Body of pancreas (tissue), 4 donors: ENCODE measurements at regions not wholly inside any gene's neighbourhood (a gene's known extent, or its start where the extent isn't known, plus 50 kb on each side); places are given as distances from the start of the nearest gene placed in this dataset.
"Not testable (repeated sequence)": the region's sequence is repeated elsewhere in the genome, so short reads cannot be mapped to it uniquely, and the experiment has no call there.

Experiments
- ATAC-seq: fragments of 150-250 bp; one replicate; pipeline ENCODE4 v1.9.1; 2016
- DNase-seq, 4 donors: peaks; one replicate each; pipeline ENCODE4 v3.0.0-alpha.2; 2019
- H3K27ac ChIP-seq, 4 donors: fragments of 200-600 bp; sonication (generic); 1 replicate in 3 of 4; 2 replicates in 1 of 4; pipeline versions ENCODE4 v1.5.1 to v1.6.1; 2016 to 2019; ENCODE audit warnings: mild to moderate bottlenecking in 1 of 4, mixed read lengths in 1 of 4, moderate library complexity in 1 of 4
- H3K27me3 ChIP-seq, 2 donors: fragments of 200-600 bp; sonication (generic); one replicate each; pipeline ENCODE4 v1.6.0; 2016; ENCODE audit warnings: mild to moderate bottlenecking in 1 of 2
- H3K36me3 ChIP-seq, 2 donors: fragments of 200-600 bp; sonication (generic); replicated peaks in 1 of 2; 2 replicates each; pipeline ENCODE4 v1.5.1; 2016; ENCODE audit warnings: low read depth in 2 of 2; ENCODE audit not compliant: insufficient read depth in 1 of 2
- H3K4me1 ChIP-seq: fragments of 200-600 bp; sonication (generic); one replicate; pipeline ENCODE4 v1.6.0; 2016
- H3K4me3 ChIP-seq, 2 donors: fragments of 200-600 bp; sonication (generic); 1 replicate in 1 of 2; 2 replicates in 1 of 2; pipeline ENCODE4 v1.5.1; 2016 to 2019
- H3K9me3 ChIP-seq, 3 donors: fragments of 200-600 bp; sonication (generic); 1 replicate in 2 of 3; 2 replicates in 1 of 3; pipeline ENCODE4 v1.5.1; 2016
- POLR2A ChIP-seq, 3 donors: fragments of 450-650 bp; IDR thresholded peaks; one replicate each; pipeline ENCODE4 v1.6.1; 2016; ENCODE audit warnings: antibody characterized with exemption in 3 of 3, mild to moderate bottlenecking in 2 of 3
- WGBS, 2 donors: methylation state at CpG; one replicate each; pipeline ENCODE4 v1.1.5; 2017; 5-methylcytosine and 5-hydroxymethylcytosine counted together
- intact Hi-C: fragments of 100-400 bp; cut with DNase I; formaldehyde crosslinking; loops from one replicate; pipeline ENCODE4 v1.15.1; 2023
- TF ChIP-seq, protein P1 (sequence below), 7 experiments: fragments of 450-650 bp in 4 of 7; fragments of 200-600 bp in 3 of 7; sonication (generic) in 3 of 7; IDR thresholded peaks; one replicate each; pipeline ENCODE4 v1.5.1; 2016 to 2019; ENCODE audit warnings: antibody characterized with exemption in 7 of 7

DNA sequence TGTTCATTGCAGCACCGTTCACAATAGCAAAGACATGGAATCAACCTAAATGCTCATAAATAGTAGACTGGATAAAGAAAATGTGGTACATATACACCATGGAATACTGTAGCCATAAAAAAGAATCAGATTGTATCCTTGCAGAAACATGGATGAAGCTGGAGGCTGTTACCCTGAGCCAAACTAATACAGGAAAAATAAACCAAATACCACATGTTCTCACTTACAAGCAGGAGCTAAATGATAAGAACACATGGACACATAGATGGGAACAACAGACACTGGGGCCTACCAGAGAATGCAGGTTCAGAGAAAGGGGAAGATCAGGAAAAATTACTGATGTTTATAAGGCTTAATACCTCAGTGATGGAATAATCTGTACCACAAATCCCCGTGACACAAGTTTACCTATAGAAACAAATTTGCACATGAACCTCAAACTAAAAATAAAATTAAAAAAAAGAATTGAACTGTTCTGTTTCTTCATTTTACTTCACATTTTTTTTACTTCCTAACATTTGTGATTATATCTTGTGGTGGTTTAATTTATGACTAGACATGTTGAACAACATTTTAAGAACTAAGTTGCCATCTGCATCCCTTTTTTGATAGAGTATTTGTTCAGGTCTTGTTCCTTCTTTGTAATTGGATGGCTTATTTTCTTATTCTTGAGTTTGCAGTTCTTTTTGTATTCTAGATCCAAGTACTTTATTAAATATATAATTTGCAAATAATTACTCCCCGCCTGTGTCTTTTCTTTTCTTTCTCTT is 835.2 kb downstream of the FSCB start:
- DNase-seq = no peak
- no peak for ATAC-seq
- H3K9me3 ChIP-seq = no peaks in the 10 kb centered on the region
- no peak overlapping the region for H3K4me3 ChIP-seq
- no peak for TF ChIP-seq POLR2A (IDR thresholded peaks at IDR 0.05)
- TF ChIP-seq, protein P1, sequence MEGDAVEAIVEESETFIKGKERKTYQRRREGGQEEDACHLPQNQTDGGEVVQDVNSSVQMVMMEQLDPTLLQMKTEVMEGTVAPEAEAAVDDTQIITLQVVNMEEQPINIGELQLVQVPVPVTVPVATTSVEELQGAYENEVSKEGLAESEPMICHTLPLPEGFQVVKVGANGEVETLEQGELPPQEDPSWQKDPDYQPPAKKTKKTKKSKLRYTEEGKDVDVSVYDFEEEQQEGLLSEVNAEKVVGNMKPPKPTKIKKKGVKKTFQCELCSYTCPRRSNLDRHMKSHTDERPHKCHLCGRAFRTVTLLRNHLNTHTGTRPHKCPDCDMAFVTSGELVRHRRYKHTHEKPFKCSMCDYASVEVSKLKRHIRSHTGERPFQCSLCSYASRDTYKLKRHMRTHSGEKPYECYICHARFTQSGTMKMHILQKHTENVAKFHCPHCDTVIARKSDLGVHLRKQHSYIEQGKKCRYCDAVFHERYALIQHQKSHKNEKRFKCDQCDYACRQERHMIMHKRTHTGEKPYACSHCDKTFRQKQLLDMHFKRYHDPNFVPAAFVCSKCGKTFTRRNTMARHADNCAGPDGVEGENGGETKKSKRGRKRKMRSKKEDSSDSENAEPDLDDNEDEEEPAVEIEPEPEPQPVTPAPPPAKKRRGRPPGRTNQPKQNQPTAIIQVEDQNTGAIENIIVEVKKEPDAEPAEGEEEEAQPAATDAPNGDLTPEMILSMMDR (IDR thresholded peaks at IDR 0.05) = no peak
- WGBS, 2 donors = 78 to 94% methylated on average over 3 of the region's 3 CpGs
- intact Hi-C loops = no loop called here
- no peaks in the 10 kb centered on the region for H3K4me1 ChIP-seq
- H3K27ac ChIP-seq = no peak overlapping the region
- no peaks in the 10 kb centered on the region for H3K36me3 ChIP-seq
- no peaks in the 10 kb centered on the region for H3K27me3 ChIP-seq

DNA sequence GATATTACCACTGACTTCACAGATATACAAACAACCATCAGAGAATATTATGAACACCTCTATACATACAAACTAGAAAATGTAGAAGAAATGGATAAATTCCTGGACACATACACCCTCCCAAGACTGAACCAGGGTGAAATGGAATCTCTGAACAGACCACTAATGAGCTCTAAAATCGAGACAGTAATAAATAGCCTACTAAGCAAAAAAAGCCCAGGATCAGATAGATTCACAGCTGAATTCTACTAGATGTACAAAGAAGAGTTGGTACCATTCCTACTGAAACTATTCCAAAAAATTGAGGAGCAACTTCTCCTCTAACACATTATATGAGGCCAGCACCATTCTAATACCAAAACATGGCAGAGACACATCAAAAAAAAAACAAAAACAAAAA is 837.7 kb downstream of the FSCB start:
- TF ChIP-seq POLR2A (IDR thresholded peaks at IDR 0.05) = no peak
- TF ChIP-seq, protein P1 (IDR thresholded peaks at IDR 0.05) = no peak
- H3K36me3 ChIP-seq = no peaks in the 10 kb centered on the region
- no peak for ATAC-seq
- no peak overlapping the region for H3K4me3 ChIP-seq
- H3K27me3 ChIP-seq = no peaks in the 10 kb centered on the region
- WGBS, 2 donors = 12 to 46% methylated on average over 1 of the region's 1 CpG
- H3K27ac ChIP-seq = no peak overlapping the region
- H3K9me3 ChIP-seq = no peaks in the 10 kb centered on the region
- DNase-seq = no peak
- intact Hi-C loops = no loop called here
- peaks cover 10% of the 10 kb centered on the region for H3K4me1 ChIP-seq

DNA sequence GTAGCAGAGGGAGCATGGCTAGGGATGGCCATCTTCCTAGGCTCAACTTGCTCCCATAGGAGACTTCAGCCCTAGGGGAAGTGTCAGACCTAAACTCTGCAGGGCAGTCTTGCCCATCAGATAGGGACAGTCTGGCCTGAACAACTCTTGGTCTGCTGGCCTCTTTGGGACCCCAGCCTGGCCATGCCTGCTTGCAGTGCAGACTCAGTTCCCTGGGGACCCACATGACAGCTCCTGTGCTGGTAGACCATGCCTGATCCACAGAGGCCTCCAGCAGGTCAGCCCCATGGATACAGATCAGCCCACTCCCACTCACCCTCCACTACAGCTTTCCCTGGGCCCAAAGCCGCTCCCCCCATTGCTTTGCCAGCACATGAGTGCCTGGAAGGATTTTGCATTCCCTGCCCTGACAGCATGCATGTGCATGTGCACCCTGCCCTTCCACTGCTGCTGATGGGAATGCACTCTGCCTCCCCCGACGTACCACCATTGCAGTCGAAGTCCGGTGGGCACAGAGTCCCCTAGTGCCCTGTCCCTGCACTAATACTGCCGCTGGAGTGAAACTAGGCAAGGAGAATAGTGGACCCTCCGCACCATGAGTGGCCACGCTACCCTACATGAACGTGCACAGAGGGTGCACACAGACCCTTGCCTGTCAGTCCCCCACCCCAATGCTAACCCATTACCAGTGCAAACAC is 841.4 kb downstream of the FSCB start:
- ATAC-seq (no peak), DNase-seq (peak in 1 of 4 donors; percentile 10)
- TF ChIP-seq, protein P1 (IDR thresholded peaks at IDR 0.05) = no peak
- TF ChIP-seq POLR2A (IDR thresholded peaks at IDR 0.05) = no peak
- H3K9me3 ChIP-seq = no peaks in the 10 kb centered on the region
- H3K4me3 ChIP-seq = no peak overlapping the region
- no peaks in the 10 kb centered on the region for H3K36me3 ChIP-seq
- peaks cover 10% of the 10 kb centered on the region for H3K4me1 ChIP-seq
- intact Hi-C loops = no loop called here
- no peak overlapping the region for H3K27ac ChIP-seq
- 83 to 87% methylated on average over 9 of the region's 9 CpGs for WGBS, 2 donors
- H3K27me3 ChIP-seq = no peaks in the 10 kb centered on the region

DNA sequence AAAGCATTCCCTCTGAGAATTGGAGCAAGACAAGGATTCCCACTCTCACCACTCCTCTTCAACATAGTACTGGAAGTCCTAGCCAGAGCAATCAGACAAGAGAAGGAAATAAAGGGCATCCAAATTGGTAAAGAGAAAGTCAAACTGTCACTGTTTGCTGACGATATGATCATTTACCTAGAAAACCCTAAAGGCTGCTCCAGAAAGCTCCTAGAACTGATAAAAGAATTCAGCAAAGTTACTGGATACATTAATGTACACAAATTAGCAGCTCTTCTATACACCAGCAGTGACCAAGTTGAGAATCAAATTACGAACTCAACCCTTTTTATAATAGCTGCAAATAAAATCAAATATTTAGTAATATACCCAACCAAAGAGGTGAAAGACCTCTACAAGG is 851.9 kb downstream of the FSCB start:
- H3K27ac ChIP-seq, intact Hi-C loops, H3K9me3 ChIP-seq, ATAC-seq, DNase-seq, H3K36me3 ChIP-seq, H3K4me3 ChIP-seq, H3K4me1 ChIP-seq, H3K27me3 ChIP-seq: not testable (repeated sequence)
- 67 to 75% methylated on average over 2 of the region's 2 CpGs for WGBS, 2 donors

DNA sequence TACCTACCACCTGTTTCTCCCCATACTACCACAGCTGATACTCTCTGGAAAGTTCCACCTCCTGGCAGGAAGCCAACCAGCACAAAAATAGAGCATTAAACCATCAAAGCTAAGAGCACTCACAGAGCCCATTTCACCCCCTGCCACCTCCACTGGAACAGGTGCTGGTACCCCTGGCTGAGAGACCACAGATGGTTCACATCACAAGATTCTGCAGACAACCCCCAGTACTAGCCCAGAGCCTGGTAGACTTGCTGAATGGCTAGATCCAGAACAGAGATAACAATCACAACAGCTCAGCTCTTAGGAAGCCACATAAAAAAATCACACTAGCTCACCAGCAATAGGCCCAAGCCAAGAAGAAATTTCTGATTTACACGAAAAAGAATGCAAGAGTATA is 855.2 kb downstream of the FSCB start:
- H3K4me1 ChIP-seq = no peaks in the 10 kb centered on the region
- intact Hi-C loops = no loop called here

More for the DNA sequence above, 855.2 kb downstream of the FSCB start:
- ATAC-seq (no peak), DNase-seq (no peak)
- H3K9me3 ChIP-seq = no peaks in the 10 kb centered on the region
- no peaks in the 10 kb centered on the region for H3K36me3 ChIP-seq
- no peak overlapping the region for H3K27ac ChIP-seq
- TF ChIP-seq POLR2A (IDR thresholded peaks at IDR 0.05) = no peak
- TF ChIP-seq, protein P1 (IDR thresholded peaks at IDR 0.05) = no peak
- no peaks in the 10 kb centered on the region for H3K27me3 ChIP-seq
- 76 to 77% methylated on average over 1 of the region's 1 CpG for WGBS, 2 donors
- no peak overlapping the region for H3K4me3 ChIP-seq
